IMR-90 (cell line): ENCODE measurements at regions not wholly inside any gene's neighbourhood (a gene's known extent, or its start where the extent isn't known, plus 50 kb on each side); places are given as distances from the start of the nearest gene placed in this dataset.

Experiments
- ATAC-seq: fragments of 200-7000 bp; cut with Tn5 transposase; 2 replicates; pipeline ENCODE4 v1.9.1; 2020; ENCODE audit warnings: low read depth, mild to moderate bottlenecking, moderate library complexity
- BruUV-seq: library from RNA; stranded (reverse); fragments of 400-500 nt; replicated peaks from 2 replicates; lab custom pipeline; 2021; lab: Mats Ljungman, UMichigan
- CTCF ChIA-PET: fragments of 300-600 bp; formaldehyde crosslinking; extraction: SDS; loops from one replicate; lab custom pipeline; 2021; ENCODE audit warnings: antibody characterized with exemption; lab: Yijun Ruan, JAX
- POLR2A ChIA-PET: fragments of 300-600 bp; sonication (Branson Sonifier 250); formaldehyde crosslinking; loops from one replicate; lab custom pipeline; 2022; ENCODE audit warnings: antibody characterized with exemption; ENCODE audit not compliant: unreplicated experiment; lab: Charles Lee
- DNase-seq: peaks from one replicate; pipeline ENCODE4 v3.0.0; 2013
- H2AFZ ChIP-seq: replicated peaks from 2 replicates; pipeline ENCODE3; 2013; ENCODE audit warnings: low read length, mild to moderate bottlenecking; ENCODE audit not compliant: poor library complexity
- H2AK5ac ChIP-seq: 2 replicates; pipeline ENCODE4 v1.6.1; 2013; ENCODE audit warnings: low read depth, low read length, inconsistent platforms
- H2AK9ac ChIP-seq: replicated peaks from 2 replicates; pipeline ENCODE3; 2013; ENCODE audit warnings: mild to moderate bottlenecking, low read depth, low read length, moderate library complexity; ENCODE audit not compliant: poor library complexity
- H2BK120ac ChIP-seq: 2 replicates; pipeline ENCODE4 v1.6.1; 2013; ENCODE audit warnings: low read depth, low read length, inconsistent platforms
- H2BK15ac ChIP-seq: 3 replicates; pipeline ENCODE4 v1.6.1; 2013; ENCODE audit warnings: low read depth, low read length, inconsistent platforms
- H2BK20ac ChIP-seq: 2 replicates; pipeline ENCODE4 v1.6.1; 2013; ENCODE audit warnings: low read depth, mild to moderate bottlenecking, inconsistent platforms, low read length, moderate library complexity
- H2BK5ac ChIP-seq: 2 replicates; pipeline ENCODE4 v1.6.1; 2013; ENCODE audit warnings: mild to moderate bottlenecking, low read depth, low read length, inconsistent platforms; ENCODE audit not compliant: poor library complexity, severe bottlenecking
- H3K14ac ChIP-seq: replicated peaks from 2 replicates; pipeline ENCODE4 v1.6.1; 2013; ENCODE audit warnings: low read depth, low read length, inconsistent platforms
- H3K18ac ChIP-seq: 2 replicates; pipeline ENCODE4 v1.6.1; 2013; ENCODE audit warnings: low read depth, low read length, control low read depth
- H3K23ac ChIP-seq: 2 replicates; pipeline ENCODE4 v1.6.1; 2013; ENCODE audit warnings: low read depth, low read length, inconsistent platforms
- H3K27ac ChIP-seq: 2 replicates; pipeline ENCODE4 v1.5.1; 2013; ENCODE audit warnings: mild to moderate bottlenecking, control low read depth, low read length; ENCODE audit not compliant: insufficient read depth
- H3K27me3 ChIP-seq: 2 replicates; pipeline ENCODE4 v1.6.1; 2013; ENCODE audit warnings: low read length; ENCODE audit not compliant: control insufficient read depth, insufficient read depth
- H3K36me3 ChIP-seq: 2 replicates; pipeline ENCODE4 v1.6.1; 2013; ENCODE audit warnings: low read length, mixed read lengths; ENCODE audit not compliant: control insufficient read depth, insufficient read depth
- H3K4ac ChIP-seq: 2 replicates; pipeline ENCODE4 v1.6.1; 2013; ENCODE audit warnings: low read depth, low read length, inconsistent platforms
- H3K4me1 ChIP-seq: 2 replicates; pipeline ENCODE4 v1.6.1; 2013; ENCODE audit warnings: low read length, mixed read lengths; ENCODE audit not compliant: control insufficient read depth, insufficient read depth
- H3K4me2 ChIP-seq: 2 replicates; pipeline ENCODE4 v1.6.1; 2013; ENCODE audit warnings: low read depth, mild to moderate bottlenecking, control low read depth, low read length, moderate library complexity
- H3K4me3 ChIP-seq: 2 replicates; pipeline ENCODE4 v1.5.1; 2013; ENCODE audit warnings: low read depth, mild to moderate bottlenecking, control low read depth, low read length, moderate library complexity; ENCODE audit not compliant: insufficient read depth
- H3K56ac ChIP-seq: 2 replicates; pipeline ENCODE4 v1.6.1; 2013; ENCODE audit warnings: low read length, inconsistent platforms; ENCODE audit not compliant: insufficient read depth; ENCODE audit errors: extremely low read depth
- H3K79me1 ChIP-seq, 2 experiments: 2 replicates each; pipeline ENCODE4 v1.6.1; 2013; ENCODE audit warnings: low read length in 2 of 2, inconsistent platforms in 1 of 2, low read depth in 1 of 2
- H3K9ac ChIP-seq: 2 replicates; pipeline ENCODE4 v1.6.1; 2013; ENCODE audit warnings: low read depth, low read length, control low read depth
- H3K9me1 ChIP-seq: 2 replicates; pipeline ENCODE4 v1.6.1; 2013; ENCODE audit warnings: low read length, inconsistent platforms; ENCODE audit not compliant: insufficient read depth
- H3K9me3 ChIP-seq: 2 replicates; pipeline ENCODE4 v1.6.1; 2013; ENCODE audit warnings: low read length; ENCODE audit not compliant: control insufficient read depth, insufficient read depth
- H4K20me1 ChIP-seq: 2 replicates; pipeline ENCODE4 v1.6.1; 2013; ENCODE audit warnings: low read length, inconsistent platforms; ENCODE audit not compliant: insufficient read depth
- H4K5ac ChIP-seq: 2 replicates; pipeline ENCODE4 v1.6.1; 2013; ENCODE audit warnings: mild to moderate bottlenecking, low read depth, low read length, control low read depth
- H4K8ac ChIP-seq, 2 experiments: 2 replicates each; pipeline ENCODE4 v1.6.1; 2013; ENCODE audit warnings: low read depth in 2 of 2, low read length in 2 of 2, control low read depth in 1 of 2, inconsistent platforms in 1 of 2
- H4K91ac ChIP-seq: 2 replicates; pipeline ENCODE4 v1.6.1; 2013; ENCODE audit warnings: low read depth, low read length, inconsistent platforms; ENCODE audit not compliant: insufficient read depth
- CHD1 ChIP-seq: IDR thresholded peaks from 2 replicates; pipeline ENCODE4 v1.6.1; 2012; ENCODE audit warnings: low read depth, low read length, improper control_type of control experiment
- CTCF ChIP-seq: conservative IDR thresholded peaks from 2 replicates; pipeline ENCODE4 v1.5.1; 2012; ENCODE audit warnings: mild to moderate bottlenecking, low read depth, low read length, improper control_type of control experiment
- ELK1 ChIP-seq: fragments of 150-350 bp; IDR thresholded peaks from 2 replicates; pipeline ENCODE4 v1.6.1; 2016; ENCODE audit warnings: low read depth, mild to moderate bottlenecking, low read length, moderate library complexity, borderline replicate concordance
- FOS ChIP-seq: fragments of 150-350 bp; IDR thresholded peaks from 2 replicates; pipeline ENCODE4 v1.6.1; 2016; ENCODE audit warnings: low read depth, low read length
- MAFK ChIP-seq: IDR thresholded peaks from 2 replicates; pipeline ENCODE4 v1.6.1; 2012; ENCODE audit warnings: low read depth, low read length, improper control_type of control experiment
- MAZ ChIP-seq: IDR thresholded peaks from 2 replicates; pipeline ENCODE4 v1.6.1; 2012; ENCODE audit warnings: low read depth, mild to moderate bottlenecking, low read length, improper control_type of control experiment, moderate library complexity, borderline replicate concordance
- NFE2L2 ChIP-seq: fragments of 150-350 bp; IDR thresholded peaks from 2 replicates; pipeline ENCODE4 v1.6.1; 2016; ENCODE audit warnings: low read depth, mild to moderate bottlenecking, low read length
- POLR2A ChIP-seq: IDR thresholded peaks from 2 replicates; pipeline ENCODE4 v1.6.1; 2012; ENCODE audit warnings: mild to moderate bottlenecking, low read depth, low read length
- RAD21 ChIP-seq: IDR thresholded peaks from 2 replicates; pipeline ENCODE4 v1.6.1; 2012; ENCODE audit warnings: low read length, improper control_type of control experiment
- RCOR1 ChIP-seq: IDR thresholded peaks from 2 replicates; pipeline ENCODE4 v1.6.1; 2012; ENCODE audit warnings: mild to moderate bottlenecking, low read length, improper control_type of control experiment; ENCODE audit not compliant: insufficient replicate concordance
- SMC3 ChIP-seq: fragments of 150-350 bp; IDR thresholded peaks from 2 replicates; pipeline ENCODE4 v1.6.1; 2016; ENCODE audit warnings: low read depth, mild to moderate bottlenecking, antibody characterized with exemption, low read length, moderate library complexity
- WGBS, 2 experiments: methylation state at CpG; one replicate each; pipeline versions ENCODE4 v1.1.5 to v1.1.7; 2013; ENCODE audit warnings: missing lambda C conversion rate in 2 of 2; ENCODE audit not compliant: insufficient read length in 1 of 2; ENCODE audit errors: extremely low coverage in 2 of 2; 5-methylcytosine and 5-hydroxymethylcytosine counted together
- dilution Hi-C: fragments of 300-500 bp; cut with HindIII; formaldehyde crosslinking; loops from one replicate; pipeline ENCODE4 v1.14.3; 2018; ENCODE audit warnings: low sequenced_read_pairs; ENCODE audit not compliant: unreplicated experiment
- in situ Hi-C: fragments of 300-500 bp; cut with MboI; formaldehyde crosslinking; loops from 3 replicates; pipeline ENCODE4 v1.14.3; 2019; ENCODE audit warnings: low sequenced_read_pairs, inconsistent platforms, mixed read lengths
- intact Hi-C: fragments of 100-400 bp; cut with micrococcal nuclease; formaldehyde crosslinking; loops from 2 replicates; pipeline ENCODE4 v1.10.0; 2022

- Histone ChIP-seq H2BK120ac (no peak overlapping the region), H2AFZ (no peak overlapping the region), H3K56ac (no peak overlapping the region), H4K5ac (no peak overlapping the region), H3K27me3 (no peaks in the 10 kb centered on the region), H4K91ac (no peak overlapping the region), H2BK15ac (no peak overlapping the region), H2BK5ac (no peak overlapping the region), H3K23ac (no peak overlapping the region), H4K20me1 (no peaks in the 10 kb centered on the region), H3K4me3 (no peak overlapping the region), H3K4me1 (no peaks in the 10 kb centered on the region), H3K9me1 (no peaks in the 10 kb centered on the region), H3K79me1 (no peaks in the 10 kb centered on the region), H3K4ac (no peak overlapping the region), H2AK9ac (no peak overlapping the region), H3K9ac (no peak overlapping the region), H3K14ac (no peak overlapping the region), H3K4me2 (no peak overlapping the region), H3K18ac (no peak overlapping the region), H2BK20ac (no peak overlapping the region), H3K9me3 (peaks cover 5% of the 10 kb centered on the region; the same call in 1 of the 2 replicates), H3K36me3 (no peaks in the 10 kb centered on the region), H4K8ac (no peak overlapping the region), H3K27ac (no peak overlapping the region), H2AK5ac (no peak overlapping the region)
- no CpG with 5 or more reads among the region's 3 CpGs for WGBS, 2 experiments
- dilution Hi-C loops: no loop called here
- ChIA-PET POLR2A (no interaction called here), CTCF (no interaction called here)
- BruUV-seq: no TSS peak
- no peak for DNase-seq
- in situ Hi-C loops: no loop called here
- TF ChIP-seq CHD1 (no peak), NFE2L2 (no peak), RCOR1 (no peak), MAFK (no peak), MAZ (no peak), POLR2A (no peak), SMC3 (no peak), RAD21 (no peak), FOS (no peak), CTCF (no peak), ELK1 (no peak)
- intact Hi-C loops: no loop called here
- ATAC-seq: no peak
These were observed 74.2 kb upstream of the DPPA4 start for GRCh38 chr3:109411547-109411946.
